ENCODE measurements at regions not wholly inside any gene's neighbourhood (a gene's known extent, or its start where the extent isn't known, plus 50 kb on each side); places are given as distances from the start of the nearest gene placed in this dataset.

GRCh38 chr11:70915158-70915985 lies 337.0 kb downstream of the SHANK2 start:
- no peak for DNase-seq

GRCh38 chr11:70916351-70916750 lies 336.0 kb downstream of the SHANK2 start:
- DNase-seq = no peak

GRCh38 chr11:70918242-70918641 lies 334.1 kb downstream of the SHANK2 start:
- DNase-seq = no peak

- no peak for DNase-seq
Measured at GRCh38 chr11:70921804-70922203, 330.6 kb downstream of the SHANK2 start.

GRCh38 chr11:70924108-70924507 lies 328.3 kb downstream of the SHANK2 start:
- DNase-seq = no peak

GRCh38 chr11:70925238-70925637 lies 327.1 kb downstream of the SHANK2 start:
- no peak for DNase-seq

GRCh38 chr11:70926543-70927201 lies 325.7 kb downstream of the SHANK2 start:
- DNase-seq = no peak

GRCh38 chr11:70928854-70929598 lies 323.4 kb downstream of the SHANK2 start:
- DNase-seq = no peak

- no peak for DNase-seq
Measured at GRCh38 chr11:70930215-70930614, 322.2 kb downstream of the SHANK2 start.

- DNase-seq = no peak
Measured at GRCh38 chr11:70931430-70931829, 320.9 kb downstream of the SHANK2 start.

- no peak for DNase-seq
Measured at GRCh38 chr11:70933981-70934583, 318.3 kb downstream of the SHANK2 start.

GRCh38 chr11:70935006-70935768 lies 317.2 kb downstream of the SHANK2 start:
- DNase-seq = no peak

GRCh38 chr11:70942593-70942992 lies 309.8 kb downstream of the SHANK2 start:
- no peak for DNase-seq

- DNase-seq = no peak
Measured at GRCh38 chr11:70944141-70944540, 308.2 kb downstream of the SHANK2 start.

GRCh38 chr11:70944636-70945035 lies 307.7 kb downstream of the SHANK2 start:
- no peak for DNase-seq

GRCh38 chr11:70948398-70948797 lies 304.0 kb downstream of the SHANK2 start:
- no peak for DNase-seq

- peak; percentile 98 for DNase-seq
Measured at GRCh38 chr11:70948855-70949531, 303.4 kb downstream of the SHANK2 start.

- DNase-seq = no peak
Measured at GRCh38 chr11:70951139-70951804, 301.1 kb downstream of the SHANK2 start.

GRCh38 chr11:70952191-70952590 lies 300.2 kb downstream of the SHANK2 start:
- peak; percentile 26 for DNase-seq

- no peak for DNase-seq
Measured at GRCh38 chr11:70953720-70954119, 298.7 kb downstream of the SHANK2 start.

- DNase-seq = no peak
Measured at GRCh38 chr11:70954471-70954870, 297.9 kb downstream of the SHANK2 start.

Measured in NCI-H1092 treated with DMSO at 0.1 percent for 48 hours (cell line).